ENCODE measurements at regions not wholly inside any gene's neighbourhood (a gene's known extent, or its start where the extent isn't known, plus 50 kb on each side); places are given as distances from the start of the nearest gene placed in this dataset.

DNA sequence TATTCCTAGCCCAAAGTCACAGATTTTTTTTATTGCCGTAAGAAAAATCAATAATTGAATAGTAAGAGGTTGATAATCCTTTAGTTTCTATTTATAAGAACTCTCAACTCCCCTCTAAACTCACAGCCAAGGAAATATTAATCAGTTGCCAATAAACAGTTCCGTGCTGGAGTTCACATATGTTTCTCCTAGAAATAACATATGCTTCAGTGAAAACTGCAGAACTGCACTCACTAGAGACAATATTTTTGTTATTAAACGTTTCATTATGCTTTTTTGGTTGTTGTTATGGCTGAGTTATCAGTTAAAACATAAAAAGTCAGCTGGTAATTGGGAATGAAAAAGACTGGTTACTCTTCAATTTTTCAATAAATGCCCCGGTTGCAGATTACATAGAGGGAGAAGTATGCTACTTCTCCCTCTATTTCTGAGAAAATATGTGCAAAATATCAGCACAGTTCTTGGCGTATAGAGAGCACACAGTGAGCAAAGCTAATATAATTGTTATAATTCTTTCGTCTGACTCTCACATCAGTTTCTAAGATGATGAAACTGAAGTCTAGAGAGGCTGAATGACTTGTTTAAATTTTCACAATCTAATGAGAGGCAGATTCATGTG is 781.2 kb upstream of the GRM7 start:
- POLR2A ChIA-PET = no interaction called here
- CTCF ChIA-PET = interaction anchor here (1.2 kb wide), 1 partner anchor 11 kb away, joined by 5 read pairs; no protein-coding TSS in a partner anchor
- no peak for DNase-seq (ENCODE audit: extremely low spot score)
- TF ChIP-seq, protein P1, sequence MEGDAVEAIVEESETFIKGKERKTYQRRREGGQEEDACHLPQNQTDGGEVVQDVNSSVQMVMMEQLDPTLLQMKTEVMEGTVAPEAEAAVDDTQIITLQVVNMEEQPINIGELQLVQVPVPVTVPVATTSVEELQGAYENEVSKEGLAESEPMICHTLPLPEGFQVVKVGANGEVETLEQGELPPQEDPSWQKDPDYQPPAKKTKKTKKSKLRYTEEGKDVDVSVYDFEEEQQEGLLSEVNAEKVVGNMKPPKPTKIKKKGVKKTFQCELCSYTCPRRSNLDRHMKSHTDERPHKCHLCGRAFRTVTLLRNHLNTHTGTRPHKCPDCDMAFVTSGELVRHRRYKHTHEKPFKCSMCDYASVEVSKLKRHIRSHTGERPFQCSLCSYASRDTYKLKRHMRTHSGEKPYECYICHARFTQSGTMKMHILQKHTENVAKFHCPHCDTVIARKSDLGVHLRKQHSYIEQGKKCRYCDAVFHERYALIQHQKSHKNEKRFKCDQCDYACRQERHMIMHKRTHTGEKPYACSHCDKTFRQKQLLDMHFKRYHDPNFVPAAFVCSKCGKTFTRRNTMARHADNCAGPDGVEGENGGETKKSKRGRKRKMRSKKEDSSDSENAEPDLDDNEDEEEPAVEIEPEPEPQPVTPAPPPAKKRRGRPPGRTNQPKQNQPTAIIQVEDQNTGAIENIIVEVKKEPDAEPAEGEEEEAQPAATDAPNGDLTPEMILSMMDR (IDR thresholded peaks at IDR 0.05; ENCODE audit: control extremely low read depth, extremely low read depth, low read depth, missing control alignments) = no peak

DNA sequence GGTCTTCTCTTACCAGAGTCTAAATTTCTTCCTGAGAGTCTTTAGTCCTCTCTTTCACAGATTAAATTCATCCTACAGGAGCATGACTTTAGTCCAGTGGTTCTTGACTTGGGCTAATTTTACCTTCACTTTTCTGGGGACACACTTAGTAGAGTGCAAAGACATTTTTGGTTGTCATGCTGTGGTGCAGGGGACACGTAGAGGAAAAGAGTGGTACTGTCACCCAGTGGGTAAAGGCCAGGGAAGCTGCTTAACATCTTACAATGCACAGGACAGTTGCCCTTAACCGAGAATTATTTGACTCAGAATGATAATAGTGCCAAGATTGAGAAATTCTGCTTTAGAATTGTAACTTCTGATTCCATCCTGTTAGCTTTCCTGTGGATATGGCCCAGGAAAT is 772.5 kb upstream of the GRM7 start:
- ChIA-PET POLR2A (no interaction called here), CTCF (interaction anchor here (1.2 kb wide), 1 partner anchor 14 kb away, joined by 3 read pairs; no protein-coding TSS in a partner anchor)

DNA sequence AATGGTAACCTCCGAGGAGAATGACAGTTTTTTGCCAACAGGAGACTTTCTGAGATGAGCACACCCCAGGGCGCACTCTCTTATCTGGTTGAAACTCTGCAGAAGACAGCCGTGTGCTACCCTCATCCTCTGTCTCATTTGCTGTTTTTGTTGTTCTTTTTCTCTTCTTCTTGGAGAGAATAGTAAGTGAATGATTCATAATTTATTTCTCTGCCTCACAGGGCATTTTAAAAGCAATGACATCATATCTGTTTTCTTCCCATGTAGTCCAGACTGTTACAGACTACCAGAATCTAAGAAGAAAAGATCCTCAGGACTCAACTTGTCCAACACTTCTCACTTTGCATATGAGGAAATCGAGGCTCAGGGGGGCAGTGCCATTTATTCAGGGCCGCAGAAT is 771.1 kb upstream of the GRM7 start:
- CTCF ChIA-PET = no interaction called here
- no peak for DNase-seq (ENCODE audit: extremely low spot score)
- POLR2A ChIA-PET = no interaction called here
- TF ChIP-seq, protein P1 (IDR thresholded peaks at IDR 0.05; ENCODE audit: control extremely low read depth, extremely low read depth, low read depth, missing control alignments) = no peak

More for the DNA sequence above, 772.5 kb upstream of the GRM7 start:
- TF ChIP-seq, protein P1 (IDR thresholded peaks at IDR 0.05; ENCODE audit: control extremely low read depth, extremely low read depth, low read depth, missing control alignments) = no peak
- no peak for DNase-seq (ENCODE audit: extremely low spot score)

DNA sequence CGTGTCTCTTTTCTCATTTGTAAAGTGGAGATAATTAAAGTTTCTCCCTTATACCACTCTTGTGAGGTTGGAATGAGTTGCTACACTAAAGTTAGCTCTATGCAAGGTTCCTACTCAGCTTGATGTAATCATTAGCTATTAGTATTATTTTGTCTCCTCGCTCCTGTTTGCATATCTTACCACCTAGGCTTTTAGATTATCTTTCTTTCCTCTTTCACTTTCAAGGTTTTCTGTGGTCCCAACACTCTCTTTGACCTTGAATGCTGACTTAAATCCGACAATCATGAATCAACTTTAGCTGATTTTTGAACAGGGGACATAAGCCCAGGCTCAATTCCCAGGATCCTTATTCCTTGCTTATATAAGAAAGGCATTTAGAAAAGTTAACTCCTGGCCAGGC is 769.7 kb upstream of the GRM7 start:
- TF ChIP-seq, protein P1 (IDR thresholded peaks at IDR 0.05; ENCODE audit: control extremely low read depth, extremely low read depth, low read depth, missing control alignments) = no peak
- ChIA-PET POLR2A (no interaction called here), CTCF (interaction anchor here (1.1 to 1.3 kb wide), 2 partner anchors 20 to 29 kb away, joined by 3 to 4 read pairs; no protein-coding TSS in a partner anchor)
- DNase-seq (ENCODE audit: extremely low spot score) = no peak

DNA sequence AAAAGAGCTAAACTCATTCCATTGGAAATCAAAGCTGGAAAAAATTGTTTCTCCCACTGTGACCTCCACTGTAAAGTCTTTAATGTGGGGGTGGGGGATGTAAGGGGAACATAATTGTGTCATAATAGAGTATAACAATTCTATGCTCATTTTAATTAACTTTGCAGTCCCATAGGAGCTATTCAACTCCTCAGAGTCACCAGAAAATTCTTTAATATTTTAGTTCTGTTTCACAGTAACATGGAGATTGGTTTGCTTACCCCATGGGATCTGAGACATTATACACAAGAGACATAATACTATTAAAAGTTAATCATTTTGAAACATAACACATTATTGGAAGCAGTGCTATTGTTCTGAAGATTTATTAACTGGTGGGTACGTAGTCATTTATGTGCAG is 765.9 kb upstream of the GRM7 start:
- TF ChIP-seq, protein P1 (IDR thresholded peaks at IDR 0.05; ENCODE audit: control extremely low read depth, extremely low read depth, low read depth, missing control alignments) = no peak
- no peak for DNase-seq (ENCODE audit: extremely low spot score)
- POLR2A ChIA-PET = no interaction called here
- CTCF ChIA-PET = no interaction called here

DNA sequence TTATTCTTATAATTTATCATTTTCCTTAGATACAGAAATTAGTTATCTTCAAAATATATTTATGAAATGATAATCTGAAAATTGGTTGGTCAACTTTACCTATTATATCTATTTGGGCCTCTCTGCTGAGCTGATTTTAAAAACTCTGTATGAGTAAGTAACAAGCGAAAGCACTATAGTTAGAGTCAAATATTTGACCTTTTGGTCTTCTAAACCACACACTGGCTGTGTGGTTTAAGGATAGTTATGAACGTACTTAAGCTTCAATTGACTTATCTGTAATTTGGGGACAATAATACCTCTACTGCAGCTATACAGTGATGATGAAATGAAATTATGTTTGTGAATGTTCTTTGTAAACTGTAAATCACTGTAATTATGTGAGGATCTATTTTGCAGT is 763.9 kb upstream of the GRM7 start:
- POLR2A ChIA-PET = no interaction called here

More for the DNA sequence above, 763.9 kb upstream of the GRM7 start:
- CTCF ChIA-PET = no interaction called here
- TF ChIP-seq, protein P1 (IDR thresholded peaks at IDR 0.05; ENCODE audit: control extremely low read depth, extremely low read depth, low read depth, missing control alignments) = no peak
- DNase-seq (ENCODE audit: extremely low spot score) = no peak
